ENCODE measurements at regions not wholly inside any gene's neighbourhood (a gene's known extent, or its start where the extent isn't known, plus 50 kb on each side); places are given as distances from the start of the nearest gene placed in this dataset.

DNA sequence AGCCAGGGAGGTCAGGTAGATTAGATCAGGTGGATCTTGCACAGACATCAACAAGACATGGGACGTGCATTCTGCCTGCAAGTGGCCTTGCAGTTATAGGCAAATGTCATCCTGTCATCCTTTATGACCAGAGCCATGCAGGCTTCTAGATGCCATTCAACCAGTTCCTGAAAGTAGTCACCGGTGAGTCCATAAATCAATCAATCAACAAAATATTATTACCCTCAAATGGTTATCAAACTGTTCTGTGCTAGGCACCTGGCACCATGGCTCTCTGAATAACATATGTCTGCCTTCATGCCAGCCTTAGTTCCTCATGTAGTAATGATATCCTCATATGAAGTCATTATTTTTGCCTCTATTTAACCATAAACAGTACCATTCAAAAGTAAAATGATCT is 146.9 kb downstream of the TOMM20 start:
- peak overlapping the region; percentile 99 for H3K27ac ChIP-seq (replicated peaks)
- no peak for DNase-seq (ENCODE audit: low read depth in 1 of 2, low spot score in 1 of 2)
- H3K27me3 ChIP-seq (ENCODE audit: insufficient read depth, poor library complexity, severe bottlenecking): no peaks in the 10 kb centered on the region
- TF ChIP-seq GABPA (IDR thresholded peaks at IDR 0.05; ENCODE audit: low read depth) (no peak), SPI1 (IDR thresholded peaks at IDR 0.05; ENCODE audit: borderline replicate concordance, low read depth) (no peak), POLR2AphosphoS5 (IDR thresholded peaks at IDR 0.05; ENCODE audit: low read depth) (no peak)
- TF ChIP-seq, protein P1, sequence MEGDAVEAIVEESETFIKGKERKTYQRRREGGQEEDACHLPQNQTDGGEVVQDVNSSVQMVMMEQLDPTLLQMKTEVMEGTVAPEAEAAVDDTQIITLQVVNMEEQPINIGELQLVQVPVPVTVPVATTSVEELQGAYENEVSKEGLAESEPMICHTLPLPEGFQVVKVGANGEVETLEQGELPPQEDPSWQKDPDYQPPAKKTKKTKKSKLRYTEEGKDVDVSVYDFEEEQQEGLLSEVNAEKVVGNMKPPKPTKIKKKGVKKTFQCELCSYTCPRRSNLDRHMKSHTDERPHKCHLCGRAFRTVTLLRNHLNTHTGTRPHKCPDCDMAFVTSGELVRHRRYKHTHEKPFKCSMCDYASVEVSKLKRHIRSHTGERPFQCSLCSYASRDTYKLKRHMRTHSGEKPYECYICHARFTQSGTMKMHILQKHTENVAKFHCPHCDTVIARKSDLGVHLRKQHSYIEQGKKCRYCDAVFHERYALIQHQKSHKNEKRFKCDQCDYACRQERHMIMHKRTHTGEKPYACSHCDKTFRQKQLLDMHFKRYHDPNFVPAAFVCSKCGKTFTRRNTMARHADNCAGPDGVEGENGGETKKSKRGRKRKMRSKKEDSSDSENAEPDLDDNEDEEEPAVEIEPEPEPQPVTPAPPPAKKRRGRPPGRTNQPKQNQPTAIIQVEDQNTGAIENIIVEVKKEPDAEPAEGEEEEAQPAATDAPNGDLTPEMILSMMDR (IDR thresholded peaks at IDR 0.05; ENCODE audit: insufficient read depth, low read length): no peak
- TF ChIP-seq, protein P2, sequence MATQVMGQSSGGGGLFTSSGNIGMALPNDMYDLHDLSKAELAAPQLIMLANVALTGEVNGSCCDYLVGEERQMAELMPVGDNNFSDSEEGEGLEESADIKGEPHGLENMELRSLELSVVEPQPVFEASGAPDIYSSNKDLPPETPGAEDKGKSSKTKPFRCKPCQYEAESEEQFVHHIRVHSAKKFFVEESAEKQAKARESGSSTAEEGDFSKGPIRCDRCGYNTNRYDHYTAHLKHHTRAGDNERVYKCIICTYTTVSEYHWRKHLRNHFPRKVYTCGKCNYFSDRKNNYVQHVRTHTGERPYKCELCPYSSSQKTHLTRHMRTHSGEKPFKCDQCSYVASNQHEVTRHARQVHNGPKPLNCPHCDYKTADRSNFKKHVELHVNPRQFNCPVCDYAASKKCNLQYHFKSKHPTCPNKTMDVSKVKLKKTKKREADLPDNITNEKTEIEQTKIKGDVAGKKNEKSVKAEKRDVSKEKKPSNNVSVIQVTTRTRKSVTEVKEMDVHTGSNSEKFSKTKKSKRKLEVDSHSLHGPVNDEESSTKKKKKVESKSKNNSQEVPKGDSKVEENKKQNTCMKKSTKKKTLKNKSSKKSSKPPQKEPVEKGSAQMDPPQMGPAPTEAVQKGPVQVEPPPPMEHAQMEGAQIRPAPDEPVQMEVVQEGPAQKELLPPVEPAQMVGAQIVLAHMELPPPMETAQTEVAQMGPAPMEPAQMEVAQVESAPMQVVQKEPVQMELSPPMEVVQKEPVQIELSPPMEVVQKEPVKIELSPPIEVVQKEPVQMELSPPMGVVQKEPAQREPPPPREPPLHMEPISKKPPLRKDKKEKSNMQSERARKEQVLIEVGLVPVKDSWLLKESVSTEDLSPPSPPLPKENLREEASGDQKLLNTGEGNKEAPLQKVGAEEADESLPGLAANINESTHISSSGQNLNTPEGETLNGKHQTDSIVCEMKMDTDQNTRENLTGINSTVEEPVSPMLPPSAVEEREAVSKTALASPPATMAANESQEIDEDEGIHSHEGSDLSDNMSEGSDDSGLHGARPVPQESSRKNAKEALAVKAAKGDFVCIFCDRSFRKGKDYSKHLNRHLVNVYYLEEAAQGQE (IDR thresholded peaks at IDR 0.05; ENCODE audit: insufficient replicate concordance, low read depth): no peak
- no peak overlapping the region for H3K4me3 ChIP-seq (replicated peaks; ENCODE audit: insufficient read depth, low read length)

DNA sequence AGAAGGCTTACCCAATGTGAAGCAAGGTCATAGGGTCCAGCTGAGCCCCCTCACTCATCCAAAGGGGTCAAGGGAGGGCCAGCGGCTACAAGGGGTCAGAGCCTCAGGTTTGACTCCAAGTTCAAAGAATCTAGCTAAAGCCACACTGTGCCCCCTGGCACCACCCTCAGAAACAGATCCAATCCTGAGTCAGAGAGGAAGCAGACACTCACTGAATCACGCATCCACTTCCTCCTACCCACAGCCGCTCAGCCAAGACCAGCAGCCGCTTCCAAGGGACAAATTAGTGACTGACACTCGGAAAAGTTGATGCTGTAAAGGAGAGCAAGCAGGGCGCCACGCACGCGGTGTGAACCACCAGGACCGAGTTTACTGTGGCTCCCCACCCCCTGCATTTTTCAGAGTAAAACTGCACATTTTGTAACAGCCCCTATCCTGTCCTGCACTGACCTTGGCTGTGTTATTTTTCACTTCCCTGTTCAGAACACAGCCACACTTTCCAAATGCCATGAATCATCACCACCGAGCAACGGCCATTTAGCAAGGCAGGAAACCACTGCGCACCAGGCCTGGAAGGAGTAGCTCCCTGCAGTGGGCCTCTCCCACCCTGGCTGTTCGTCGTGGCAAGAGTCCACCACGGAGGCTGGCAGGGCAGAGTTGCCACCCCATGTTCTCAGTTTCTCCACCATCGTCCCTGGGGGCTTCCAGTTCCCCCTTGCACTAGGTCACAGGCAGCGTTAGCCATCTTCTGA is 147.8 kb downstream of the TOMM20 start:
- Histone ChIP-seq H3K27me3 (ENCODE audit: insufficient read depth, poor library complexity, severe bottlenecking) (no peaks in the 10 kb centered on the region), H3K27ac (replicated peaks) (peak overlapping the region; percentile 99), H3K4me3 (replicated peaks; ENCODE audit: insufficient read depth, low read length) (peak overlapping the region; percentile 16)
- TF ChIP-seq POLR2AphosphoS5 (IDR thresholded peaks at IDR 0.05; ENCODE audit: low read depth) (peak; percentile 92), GABPA (IDR thresholded peaks at IDR 0.05; ENCODE audit: low read depth) (peak; percentile 49; the same call in 1 of the 2 replicates), SPI1 (IDR thresholded peaks at IDR 0.05; ENCODE audit: borderline replicate concordance, low read depth) (peak; percentile 92)
- TF ChIP-seq, protein P1 (IDR thresholded peaks at IDR 0.05; ENCODE audit: insufficient read depth, low read length): no peak
- TF ChIP-seq, protein P2 (IDR thresholded peaks at IDR 0.05; ENCODE audit: insufficient replicate concordance, low read depth): no peak
- peak; percentile 96 to 99 for DNase-seq (ENCODE audit: low read depth in 1 of 2, low spot score in 1 of 2)

DNA sequence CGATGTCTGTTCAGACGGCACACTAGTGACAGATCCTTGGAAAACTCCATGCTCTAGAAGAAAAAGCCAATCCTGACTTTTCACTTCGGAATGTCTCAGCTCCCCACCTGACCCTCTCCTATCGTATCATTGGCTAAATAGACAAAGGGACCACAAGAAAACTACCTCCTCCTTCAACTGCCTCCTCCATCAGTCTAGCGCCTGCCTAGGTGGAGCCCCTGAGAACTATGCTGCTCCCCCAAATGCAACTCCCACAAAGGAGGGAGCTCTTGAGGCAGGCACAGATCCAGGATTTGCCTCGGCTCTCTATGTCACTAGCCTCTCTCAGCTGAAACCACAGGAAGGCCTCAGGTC is 148.4 kb downstream of the TOMM20 start:
- TF ChIP-seq, protein P2 (IDR thresholded peaks at IDR 0.05; ENCODE audit: insufficient replicate concordance, low read depth): no peak
- TF ChIP-seq SPI1 (IDR thresholded peaks at IDR 0.05; ENCODE audit: borderline replicate concordance, low read depth) (no peak), GABPA (IDR thresholded peaks at IDR 0.05; ENCODE audit: low read depth) (no peak), POLR2AphosphoS5 (IDR thresholded peaks at IDR 0.05; ENCODE audit: low read depth) (no peak)
- TF ChIP-seq, protein P1 (IDR thresholded peaks at IDR 0.05; ENCODE audit: insufficient read depth, low read length): no peak
- Histone ChIP-seq H3K4me3 (replicated peaks; ENCODE audit: insufficient read depth, low read length) (peak overlapping the region; percentile 16), H3K27ac (replicated peaks) (peak overlapping the region; percentile 99), H3K27me3 (ENCODE audit: insufficient read depth, poor library complexity, severe bottlenecking) (no peaks in the 10 kb centered on the region)
- no peak for DNase-seq (ENCODE audit: low read depth in 1 of 2, low spot score in 1 of 2)

Measured in HL-60 (cell line).